ENCODE measurements at regions not wholly inside any gene's neighbourhood (a gene's known extent, or its start where the extent isn't known, plus 50 kb on each side); places are given as distances from the start of the nearest gene placed in this dataset.

DNA sequence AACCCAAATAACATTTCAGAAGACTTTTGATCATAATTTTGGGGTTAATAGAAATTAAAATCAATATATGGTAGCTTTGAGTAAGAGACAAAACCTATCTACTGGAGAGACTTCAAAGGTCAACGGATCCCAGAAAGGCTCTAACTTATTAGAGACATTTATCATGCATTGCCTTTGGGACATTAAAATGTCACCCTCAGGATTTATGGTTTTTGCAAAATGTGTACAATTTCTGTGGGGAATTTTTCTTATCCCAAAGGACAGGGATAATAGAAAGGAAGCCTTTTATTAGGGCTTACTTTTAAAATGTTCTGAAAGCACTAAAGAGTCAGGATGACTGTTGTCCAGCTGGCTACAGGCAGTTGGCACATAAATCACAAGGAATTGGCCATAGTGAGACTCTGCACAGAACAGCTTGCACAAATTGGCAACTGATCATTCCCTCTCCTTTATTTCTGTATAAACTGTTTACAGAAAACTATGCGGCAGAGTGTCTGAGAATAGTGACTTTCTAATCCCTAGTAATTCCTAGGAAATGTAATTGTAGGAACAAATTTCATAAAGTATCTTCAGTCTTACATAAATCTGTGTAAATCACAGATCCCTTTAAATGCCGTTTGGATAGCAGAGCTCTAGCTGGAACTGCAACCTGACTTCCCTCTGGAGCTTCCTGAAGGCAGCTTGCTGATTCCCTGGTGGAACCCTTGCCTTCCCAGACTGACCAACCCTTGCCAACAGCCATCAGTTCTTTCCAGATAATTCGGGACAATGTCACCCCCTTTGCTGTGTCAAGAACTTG is 201.1 kb upstream of the PREP start:
- Mint-ChIP-seq H3K27ac (no peak overlapping the region), H3K27me3 (peaks cover 12% of the 10 kb centered on the region), H3K36me3 (peaks cover 1% of the 10 kb centered on the region), H3K4me1 (peaks cover 4% of the 10 kb centered on the region), H3K9me3 (peaks cover 1% of the 10 kb centered on the region), H3K4me3 (no peak overlapping the region)
- ATAC-seq (ENCODE audit: low read depth): no peak
- no peak for DNase-seq
- POLR2A ChIA-PET: no interaction called here

DNA sequence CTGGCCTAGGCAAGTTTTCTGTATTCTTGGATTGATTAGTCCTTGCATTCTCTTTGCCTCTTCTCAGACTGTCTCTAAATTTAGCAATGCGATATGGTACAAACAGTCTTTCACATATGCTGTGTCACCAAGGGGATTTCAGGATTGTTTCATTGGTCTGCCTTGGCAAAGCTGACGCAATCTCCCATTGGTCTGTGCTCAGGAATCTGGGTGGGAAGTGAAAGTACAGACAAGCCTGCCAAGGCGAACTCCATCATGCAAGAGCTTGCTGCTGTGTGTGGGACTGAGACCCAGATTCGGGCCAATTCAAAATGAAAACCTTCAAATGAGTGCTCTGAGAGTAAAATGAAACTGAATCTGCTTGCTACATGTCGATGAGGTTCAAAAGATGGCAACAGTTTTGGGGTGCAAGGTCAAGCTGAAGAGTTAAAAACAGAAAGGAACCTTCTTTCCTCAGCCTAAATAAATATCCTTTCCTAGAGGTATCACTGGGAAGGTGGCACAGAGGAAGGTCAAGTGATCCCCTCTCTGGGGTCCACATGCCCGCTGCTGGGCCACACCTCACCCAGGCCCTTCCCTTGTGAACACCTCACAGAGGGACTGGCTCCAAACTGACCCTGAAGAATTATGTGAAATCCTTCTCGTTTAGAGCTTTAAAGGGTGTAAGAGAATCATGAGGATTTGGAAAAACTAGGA is 198.8 kb upstream of the PREP start:
- DNase-seq: no peak
- POLR2A ChIA-PET: no interaction called here

DNA sequence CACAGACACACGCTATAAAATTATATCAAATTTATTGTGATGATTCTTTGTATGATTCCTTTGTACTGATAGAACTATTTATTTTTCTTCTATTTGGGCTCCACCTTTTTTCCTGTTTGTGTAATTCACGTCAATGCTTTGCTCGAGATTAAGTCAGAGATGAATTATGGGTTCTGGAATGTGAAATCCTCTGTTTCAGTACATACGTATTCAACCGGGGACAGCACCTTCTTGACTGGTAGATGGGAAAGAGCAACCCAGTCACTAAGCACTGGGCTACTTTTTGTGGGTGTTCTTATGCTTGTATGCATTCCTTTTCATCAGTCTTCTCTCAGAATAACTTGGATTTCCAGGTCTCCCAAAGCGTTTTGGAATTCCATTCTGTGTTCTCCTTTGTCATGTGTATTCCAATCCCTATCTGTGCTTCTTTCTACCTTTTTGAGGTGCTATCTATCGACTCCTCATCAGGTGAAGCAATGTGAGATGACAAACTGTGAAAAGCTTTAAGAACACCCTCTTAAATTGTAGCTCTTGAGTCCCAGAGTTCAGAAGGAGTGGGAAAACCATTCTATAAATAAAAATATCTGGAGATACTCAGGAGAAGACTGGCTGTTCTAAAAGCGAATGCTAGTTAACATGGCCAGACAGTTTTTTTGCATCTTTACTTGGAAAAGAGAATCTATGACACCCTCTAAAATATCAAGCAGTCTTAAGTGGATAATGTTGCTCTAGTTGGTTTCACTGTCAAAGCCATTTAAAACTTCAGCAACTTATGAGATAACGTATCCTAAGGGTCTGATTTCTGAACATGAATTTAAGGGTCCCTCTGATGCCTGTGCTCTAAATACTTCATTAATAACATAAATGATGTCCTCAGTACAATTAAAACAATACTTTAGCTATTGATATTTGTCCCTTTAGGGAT is 197.7 kb upstream of the PREP start:
- Mint-ChIP-seq H3K36me3 (peaks cover 1% of the 10 kb centered on the region), H3K27ac (no peak overlapping the region), H3K9me3 (peaks cover 1% of the 10 kb centered on the region), H3K4me1 (peaks cover 4% of the 10 kb centered on the region), H3K27me3 (peaks cover 9% of the 10 kb centered on the region), H3K4me3 (no peak overlapping the region)
- DNase-seq (no peak), ATAC-seq (ENCODE audit: low read depth) (no peak)
- POLR2A ChIA-PET: no interaction called here

More for the DNA sequence above, 198.8 kb upstream of the PREP start:
- no peak for ATAC-seq (ENCODE audit: low read depth)
- Mint-ChIP-seq H3K4me3 (no peak overlapping the region), H3K27ac (peak overlapping the region; percentile 13), H3K36me3 (peaks cover 1% of the 10 kb centered on the region), H3K27me3 (peaks cover 9% of the 10 kb centered on the region), H3K4me1 (peaks cover 4% of the 10 kb centered on the region), H3K9me3 (peaks cover 1% of the 10 kb centered on the region)

DNA sequence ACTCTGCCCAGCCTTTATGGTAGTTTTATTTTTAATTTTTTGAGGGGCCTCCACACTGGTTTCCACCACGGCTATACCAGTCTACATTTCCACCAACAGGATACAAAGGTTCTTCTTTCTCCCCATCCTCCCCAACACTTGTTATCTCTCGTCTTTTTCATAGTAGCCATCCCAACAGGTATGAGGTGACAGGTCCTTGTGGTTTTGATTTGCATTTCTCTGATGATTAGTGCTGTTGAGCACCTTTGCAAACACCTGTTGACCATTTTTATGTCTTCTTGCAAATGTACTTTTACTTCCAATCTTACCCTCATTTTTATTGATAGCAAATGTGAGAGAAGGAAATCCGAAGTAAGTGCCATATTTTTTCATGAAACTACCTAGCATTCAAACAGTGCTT is 195.4 kb upstream of the PREP start:
- Mint-ChIP-seq H3K9me3 (peaks cover 1% of the 10 kb centered on the region), H3K4me1 (peaks cover 4% of the 10 kb centered on the region), H3K36me3 (peaks cover 1% of the 10 kb centered on the region), H3K27ac (no peak overlapping the region), H3K27me3 (peaks cover 4% of the 10 kb centered on the region), H3K4me3 (no peak overlapping the region)
- DNase-seq (no peak), ATAC-seq (ENCODE audit: low read depth) (no peak)
- POLR2A ChIA-PET: no interaction called here

DNA sequence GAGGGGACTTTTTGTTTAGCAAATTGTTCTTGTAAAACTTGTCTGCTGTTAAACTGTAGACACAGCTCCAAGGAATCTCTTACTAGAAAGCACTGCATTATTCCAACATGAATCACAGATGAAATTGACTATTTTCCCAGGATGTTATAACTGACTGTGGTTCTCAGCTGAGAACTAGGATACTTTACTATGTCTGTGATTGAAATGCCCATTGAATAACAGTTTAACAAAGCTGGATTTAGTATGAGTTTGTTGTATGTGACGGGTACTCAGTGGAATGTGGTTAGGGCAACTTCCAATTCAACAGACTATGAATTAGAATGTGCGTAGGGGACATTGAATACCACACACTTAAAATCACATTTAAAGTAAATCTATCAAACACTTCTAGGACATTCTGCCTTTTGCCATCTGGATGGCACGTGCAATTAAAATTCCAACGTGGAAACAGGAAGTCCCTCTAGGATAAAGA is 193.4 kb upstream of the PREP start:
- Mint-ChIP-seq H3K36me3 (peaks cover 1% of the 10 kb centered on the region), H3K4me1 (peaks cover 2% of the 10 kb centered on the region), H3K9me3 (peaks cover 1% of the 10 kb centered on the region), H3K27me3 (peaks cover 7% of the 10 kb centered on the region), H3K27ac (no peak overlapping the region), H3K4me3 (no peak overlapping the region)
- POLR2A ChIA-PET: no interaction called here
- ATAC-seq (ENCODE audit: low read depth) (no peak), DNase-seq (no peak)

DNA sequence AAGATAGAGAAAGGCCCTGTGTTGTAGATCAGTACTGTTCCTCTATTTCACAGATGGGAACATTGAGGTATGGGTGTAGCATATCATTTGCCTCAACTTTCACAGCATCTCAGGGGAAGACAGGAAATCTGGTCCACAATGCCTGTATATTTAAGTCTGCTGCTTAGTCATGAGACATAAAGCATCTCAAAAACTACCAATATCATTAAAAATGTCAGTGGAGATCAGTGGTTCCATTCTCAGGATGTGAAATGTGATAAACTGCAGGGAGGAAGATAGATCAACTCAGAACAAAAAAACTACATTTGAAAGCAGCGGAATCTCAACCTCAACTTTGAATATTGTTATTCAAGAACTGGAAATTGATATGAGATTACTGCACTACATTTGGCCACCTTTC is 192.9 kb upstream of the PREP start:
- Mint-ChIP-seq H3K9me3 (peaks cover 1% of the 10 kb centered on the region), H3K4me3 (no peak overlapping the region), H3K27me3 (peaks cover 7% of the 10 kb centered on the region), H3K36me3 (peaks cover 1% of the 10 kb centered on the region), H3K4me1 (peaks cover 7% of the 10 kb centered on the region), H3K27ac (no peak overlapping the region)
- POLR2A ChIA-PET: no interaction called here
- ATAC-seq (ENCODE audit: low read depth): no peak
- DNase-seq: no peak

DNA sequence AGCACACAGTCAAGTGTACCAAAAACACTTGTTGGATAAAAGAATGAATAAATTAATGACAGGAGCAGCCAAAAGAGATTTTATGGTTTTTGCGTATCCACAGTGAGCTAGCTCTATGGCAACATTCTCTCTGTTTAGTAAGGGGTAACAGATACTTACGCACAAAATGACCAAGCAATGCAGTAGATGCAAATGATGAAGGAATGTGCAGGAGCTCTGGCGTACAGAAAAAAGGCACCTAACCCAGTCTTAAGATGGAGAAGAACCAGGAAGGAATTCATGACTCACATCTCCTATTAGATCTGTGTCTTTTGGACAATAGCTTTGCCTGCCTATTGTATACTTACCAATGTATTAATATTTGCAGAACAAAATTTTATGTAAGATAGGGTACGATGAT is 191.9 kb upstream of the PREP start:
- H3K4me3 Mint-ChIP-seq: no peak overlapping the region
- H3K4me1 Mint-ChIP-seq: peaks cover 7% of the 10 kb centered on the region
- POLR2A ChIA-PET: no interaction called here
- H3K27ac Mint-ChIP-seq: no peak overlapping the region
- ATAC-seq (ENCODE audit: low read depth): no peak
- no peaks in the 10 kb centered on the region for H3K9me3 Mint-ChIP-seq
- H3K27me3 Mint-ChIP-seq: peaks cover 7% of the 10 kb centered on the region
- DNase-seq: no peak
- H3K36me3 Mint-ChIP-seq: no peaks in the 10 kb centered on the region

DNA sequence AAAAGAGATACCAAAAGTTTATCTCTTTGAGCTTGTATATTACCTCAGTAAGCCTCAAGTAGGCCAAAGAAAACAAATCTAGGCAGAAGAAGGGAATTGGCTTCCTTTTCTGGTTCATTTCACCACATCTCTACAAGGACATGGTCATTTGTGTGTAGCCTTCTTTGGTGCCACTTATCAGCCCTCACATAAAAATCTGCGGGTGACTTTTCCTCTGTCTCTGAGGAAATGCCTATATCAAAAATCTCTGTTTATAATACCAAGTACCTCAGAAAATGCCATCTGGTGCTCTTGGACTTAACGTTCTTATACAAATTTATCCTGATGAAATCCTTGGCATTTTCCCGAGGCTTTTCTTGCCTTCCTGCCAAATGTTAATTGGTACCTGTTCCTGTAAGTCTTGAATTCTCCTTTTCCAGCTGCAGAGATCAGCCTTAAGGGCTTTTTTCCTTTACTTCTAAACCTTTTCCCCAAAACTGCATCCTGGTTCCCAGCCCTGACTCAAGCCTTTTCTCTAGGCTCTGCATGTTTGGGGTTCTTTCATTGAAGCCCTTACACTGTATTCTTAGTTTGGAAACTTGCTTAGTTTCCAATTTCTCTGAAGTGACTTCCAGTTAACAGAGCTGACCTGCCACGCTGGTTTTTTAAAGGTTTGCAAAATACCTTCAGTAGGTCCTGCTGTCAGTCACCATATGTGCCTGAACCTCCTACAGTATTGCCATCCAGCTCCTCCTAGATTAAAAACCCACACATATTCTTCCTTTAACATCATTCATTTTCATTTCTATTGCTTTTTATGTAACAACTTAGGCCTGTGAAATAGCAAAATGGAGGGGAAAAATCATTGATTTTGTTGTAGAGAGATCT is 191.2 kb upstream of the PREP start:
- POLR2A ChIA-PET: no interaction called here
- H3K4me1 Mint-ChIP-seq: peaks cover 7% of the 10 kb centered on the region
- DNase-seq: no peak

DNA sequence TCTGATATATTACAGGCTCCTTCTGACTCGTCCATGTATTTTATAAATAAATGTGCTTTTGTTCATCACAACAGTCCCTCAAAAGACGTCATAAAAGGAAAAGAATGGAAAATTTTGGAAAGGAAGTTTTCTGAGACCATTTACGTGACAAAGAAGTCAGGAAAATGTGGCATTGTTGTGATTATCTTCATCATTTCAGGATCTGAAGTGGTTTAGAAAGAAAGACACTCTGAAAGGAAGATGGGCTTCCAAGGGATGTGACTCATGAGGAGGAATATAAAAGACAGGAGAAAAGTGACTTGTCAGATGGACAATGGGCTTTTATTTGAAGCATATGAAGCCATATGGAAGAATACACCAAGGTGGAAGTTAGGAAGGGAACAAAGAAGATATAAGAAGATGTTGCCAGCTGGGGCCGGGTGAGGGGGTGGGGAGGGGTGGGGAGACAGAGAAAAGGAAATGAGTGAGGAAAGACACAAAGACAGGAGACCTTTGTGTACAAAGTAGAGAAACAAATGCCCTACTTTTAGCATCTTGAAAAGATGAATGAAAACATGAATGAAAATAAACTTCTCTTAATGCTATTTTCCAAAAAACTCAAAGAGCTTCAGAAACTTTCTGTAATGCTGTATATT is 190.3 kb upstream of the PREP start:
- peaks cover 13% of the 10 kb centered on the region for H3K4me1 Mint-ChIP-seq
- no peaks in the 10 kb centered on the region for H3K9me3 Mint-ChIP-seq
- peaks cover 3% of the 10 kb centered on the region for H3K36me3 Mint-ChIP-seq
- peaks cover 7% of the 10 kb centered on the region for H3K27me3 Mint-ChIP-seq
- H3K27ac Mint-ChIP-seq: no peak overlapping the region
- H3K4me3 Mint-ChIP-seq: no peak overlapping the region
- POLR2A ChIA-PET: no interaction called here
- DNase-seq (no peak), ATAC-seq (ENCODE audit: low read depth) (no peak)

More for the DNA sequence above, 191.2 kb upstream of the PREP start:
- no peaks in the 10 kb centered on the region for H3K9me3 Mint-ChIP-seq
- ATAC-seq (ENCODE audit: low read depth): no peak
- peaks cover 7% of the 10 kb centered on the region for H3K27me3 Mint-ChIP-seq
- no peak overlapping the region for H3K27ac Mint-ChIP-seq
- no peak overlapping the region for H3K4me3 Mint-ChIP-seq
- H3K36me3 Mint-ChIP-seq: peaks cover 2% of the 10 kb centered on the region

DNA sequence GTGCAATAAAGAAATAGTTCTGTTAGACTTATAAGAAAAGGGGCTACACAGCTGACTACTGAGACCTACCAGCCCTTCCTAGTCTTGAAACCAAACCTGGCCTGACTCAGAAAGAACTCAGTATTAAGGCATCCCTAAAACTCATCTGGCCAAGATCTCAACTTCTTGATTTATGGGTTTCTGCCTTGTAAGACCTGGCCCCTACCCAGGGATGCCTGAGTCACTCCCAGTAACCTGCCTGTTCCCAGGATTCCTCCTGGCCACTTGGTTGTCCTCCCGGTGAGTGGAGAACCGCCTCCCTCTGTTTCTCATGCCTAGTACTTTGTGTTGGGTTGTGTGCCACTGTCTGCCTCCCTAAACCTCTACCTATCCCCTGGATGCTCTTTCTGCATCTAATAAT is 189.4 kb upstream of the PREP start:
- ATAC-seq (ENCODE audit: low read depth) (no peak), DNase-seq (no peak)
- Mint-ChIP-seq H3K36me3 (peaks cover 5% of the 10 kb centered on the region), H3K27ac (no peak overlapping the region), H3K27me3 (peaks cover 6% of the 10 kb centered on the region), H3K4me1 (peaks cover 21% of the 10 kb centered on the region), H3K9me3 (no peaks in the 10 kb centered on the region), H3K4me3 (no peak overlapping the region)
- POLR2A ChIA-PET: no interaction called here

DNA sequence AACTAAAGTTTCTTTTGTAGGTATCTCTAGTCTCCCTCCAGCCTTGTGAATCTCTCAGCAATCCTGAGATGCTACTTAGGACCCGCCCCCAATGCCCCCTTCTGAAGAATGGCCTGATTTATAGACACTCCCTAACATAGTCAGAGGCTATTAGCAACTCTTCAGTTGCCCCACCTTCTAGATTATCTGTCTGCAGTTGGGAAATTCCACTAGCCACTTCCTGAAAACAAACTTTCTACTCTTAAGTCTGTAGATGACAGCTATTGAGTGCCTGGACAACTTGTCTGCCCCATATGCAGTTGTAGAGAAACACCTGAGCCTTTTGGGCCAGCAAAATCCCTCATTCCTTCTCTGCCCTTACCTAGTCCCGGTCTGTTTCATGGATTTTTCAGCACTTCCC is 188.2 kb upstream of the PREP start:
- ATAC-seq (ENCODE audit: low read depth): peak; percentile 53
- H3K27me3 Mint-ChIP-seq: peaks cover 3% of the 10 kb centered on the region
- no peak overlapping the region for H3K27ac Mint-ChIP-seq
- no peaks in the 10 kb centered on the region for H3K9me3 Mint-ChIP-seq
- peak overlapping the region; percentile 48 for H3K4me3 Mint-ChIP-seq
- H3K4me1 Mint-ChIP-seq: peaks cover 23% of the 10 kb centered on the region
- H3K36me3 Mint-ChIP-seq: peaks cover 6% of the 10 kb centered on the region
- no peak for DNase-seq
- POLR2A ChIA-PET: no interaction called here

DNA sequence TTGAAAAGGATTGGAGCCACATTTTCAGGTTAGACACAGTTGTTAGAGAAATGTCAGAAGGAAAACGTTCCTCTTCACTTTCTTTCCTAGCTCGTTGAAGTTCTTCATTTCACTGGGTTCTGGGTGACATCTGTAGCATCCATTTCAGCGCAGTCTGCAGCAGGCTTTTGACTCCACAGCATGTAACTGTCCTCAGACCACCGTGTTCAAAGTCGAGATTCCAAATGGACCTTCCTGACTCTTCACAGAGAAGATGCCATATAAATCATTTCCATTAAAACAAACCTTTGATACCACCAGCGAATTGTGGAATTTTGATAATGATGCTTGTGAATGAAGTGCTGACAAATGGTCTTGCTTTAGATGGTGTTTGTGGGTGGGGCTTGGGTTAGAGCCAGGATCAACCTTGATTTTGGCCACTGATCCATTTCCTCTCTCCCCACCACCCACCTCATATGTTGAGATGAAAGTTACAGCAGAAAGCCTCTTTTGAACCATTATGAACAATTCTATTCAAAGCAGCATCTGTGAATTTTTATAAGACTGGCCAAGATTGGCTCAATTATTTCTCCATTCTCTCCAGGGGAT is 185.3 kb upstream of the PREP start:
- Mint-ChIP-seq H3K27me3 (peaks cover 15% of the 10 kb centered on the region), H3K4me1 (peaks cover 23% of the 10 kb centered on the region), H3K27ac (no peak overlapping the region), H3K4me3 (peak overlapping the region; percentile 74), H3K36me3 (peaks cover 6% of the 10 kb centered on the region), H3K9me3 (no peaks in the 10 kb centered on the region)
- POLR2A ChIA-PET: no interaction called here
- DNase-seq (no peak), ATAC-seq (ENCODE audit: low read depth) (no peak)
